Upper lobe of right lung (tissue), 1 donor: ENCODE measurements at regions not wholly inside any gene's neighbourhood (a gene's known extent, or its start where the extent isn't known, plus 50 kb on each side); places are given as distances from the start of the nearest gene placed in this dataset.
A peak's percentile ranks its signal among the peaks of the same experiment; 100 is the strongest.

Experiments used
- ATAC-seq: fragments of 200-7000 bp; cut with Tn5 transposase; one replicate; pipeline ENCODE4 v1.9.1; 2020; ENCODE audit warnings: mild to moderate bottlenecking, moderate library complexity
- DNase-seq: peaks from one replicate; pipeline ENCODE4 v3.0.0-alpha.2; 2020
- H3K27ac ChIP-seq: fragments of 200-600 bp; one replicate; pipeline ENCODE4 v1.8.0; 2022
- H3K27me3 ChIP-seq: fragments of 200-600 bp; one replicate; pipeline ENCODE4 v1.8.0; 2022; ENCODE audit warnings: mild to moderate bottlenecking
- H3K36me3 ChIP-seq: fragments of 200-600 bp; one replicate; pipeline ENCODE4 v1.8.0; 2022
- H3K4me1 ChIP-seq: fragments of 200-600 bp; one replicate; pipeline ENCODE4 v1.8.0; 2022
- H3K4me3 ChIP-seq: fragments of 200-600 bp; one replicate; pipeline ENCODE4 v1.8.0; 2022; ENCODE audit warnings: mild to moderate bottlenecking
- H3K9me3 ChIP-seq: fragments of 200-600 bp; one replicate; pipeline ENCODE4 v1.8.0; 2022
- CTCF ChIP-seq: fragments of 200-600 bp; IDR thresholded peaks from one replicate; pipeline ENCODE4 v1.8.0; 2022; ENCODE audit warnings: antibody characterized with exemption
- intact Hi-C: fragments of 100-400 bp; cut with DNase I; formaldehyde crosslinking; loops from one replicate; pipeline ENCODE4 v1.11.0; 2022
- donor health status: DM: no; HTN: yes; CAD: no; lungs with severe emphysema.

GRCh38 chr13:110070046-110070445, 236.9 kb downstream of the COL4A1 start:
- ATAC-seq: no peak
- Histone ChIP-seq H3K27me3 (no peaks in the 10 kb centered on the region), H3K27ac (no peak overlapping the region), H3K9me3 (no peaks in the 10 kb centered on the region), H3K36me3 (no peaks in the 10 kb centered on the region), H3K4me1 (no peaks in the 10 kb centered on the region), H3K4me3 (no peak overlapping the region)
- DNase-seq: no peak
- TF ChIP-seq CTCF: no peak
- intact Hi-C loops: no loop called here

- ATAC-seq: no peak
- Histone ChIP-seq H3K36me3 (no peaks in the 10 kb centered on the region), H3K27me3 (no peaks in the 10 kb centered on the region), H3K4me3 (no peak overlapping the region), H3K9me3 (no peaks in the 10 kb centered on the region), H3K27ac (no peak overlapping the region), H3K4me1 (no peaks in the 10 kb centered on the region)
- no peak for DNase-seq
- TF ChIP-seq CTCF: no peak
- intact Hi-C loops: no loop called here
Measured at GRCh38 chr13:110068176-110068473, 238.8 kb downstream of the COL4A1 start.

- intact Hi-C loops: no loop called here
- no peaks in the 10 kb centered on the region for H3K27me3 ChIP-seq
- no peaks in the 10 kb centered on the region for H3K9me3 ChIP-seq
- ATAC-seq: peak; percentile 19
- H3K4me1 ChIP-seq: no peaks in the 10 kb centered on the region
- no peak overlapping the region for H3K27ac ChIP-seq
- H3K4me3 ChIP-seq: no peak overlapping the region
- no peak for DNase-seq
- TF ChIP-seq CTCF: no peak
- no peaks in the 10 kb centered on the region for H3K36me3 ChIP-seq
Measured at GRCh38 chr13:110067355-110068175, 239.4 kb downstream of the COL4A1 start.

- no peak overlapping the region for H3K27ac ChIP-seq
- no peaks in the 10 kb centered on the region for H3K27me3 ChIP-seq
- intact Hi-C loops: no loop called here
- no peaks in the 10 kb centered on the region for H3K4me1 ChIP-seq
- ATAC-seq: no peak
- H3K4me3 ChIP-seq: no peak overlapping the region
- DNase-seq: no peak
- no peak for TF ChIP-seq CTCF
- no peaks in the 10 kb centered on the region for H3K9me3 ChIP-seq
- H3K36me3 ChIP-seq: no peaks in the 10 kb centered on the region
Measured at GRCh38 chr13:110065780-110066179, 241.2 kb downstream of the COL4A1 start.

- H3K27me3 ChIP-seq: no peaks in the 10 kb centered on the region
- H3K36me3 ChIP-seq: no peaks in the 10 kb centered on the region
- no peak for TF ChIP-seq CTCF
- H3K4me1 ChIP-seq: no peaks in the 10 kb centered on the region
- H3K27ac ChIP-seq: no peak overlapping the region
- no peak overlapping the region for H3K4me3 ChIP-seq
- no peak for DNase-seq
- H3K9me3 ChIP-seq: no peaks in the 10 kb centered on the region
- ATAC-seq: no peak
- intact Hi-C loops: no loop called here
Measured at GRCh38 chr13:110063490-110064421, 243.2 kb downstream of the COL4A1 start.
